Vagina (tissue), 2 donors: ENCODE measurements at regions not wholly inside any gene's neighbourhood (a gene's known extent, or its start where the extent isn't known, plus 50 kb on each side); places are given as distances from the start of the nearest gene placed in this dataset.

Source experiments
- DNase-seq, 2 donors: peaks; one replicate each; pipeline ENCODE4 v3.0.0-alpha.2; 2017; ENCODE audit errors: extremely low spot score in 2 of 2
- H3K27ac ChIP-seq: fragments of 200-600 bp; sonication (generic); one replicate; pipeline ENCODE4 v1.5.1; 2019
- H3K27me3 ChIP-seq: fragments of 200-600 bp; sonication (generic); one replicate; pipeline ENCODE4 v1.5.1; 2019
- H3K36me3 ChIP-seq, 2 donors: fragments of 200-600 bp; sonication (generic); one replicate each; pipeline ENCODE4 v1.5.1; 2017 to 2019
- H3K4me1 ChIP-seq: fragments of 200-600 bp; sonication (generic); one replicate; pipeline ENCODE4 v1.5.1; 2019
- H3K4me3 ChIP-seq, 2 donors: fragments of 200-600 bp; sonication (generic); 1 replicate in 1 of 2; 2 replicates in 1 of 2; pipeline ENCODE4 v1.5.1; 2016 to 2019
- H3K9me3 ChIP-seq: fragments of 200-600 bp; sonication (generic); one replicate; pipeline ENCODE4 v1.5.1; 2019
- CTCF ChIP-seq, 3 experiments: fragments of 450-650 bp in 2 of 3; fragments of 200-600 bp in 1 of 3; sonication (generic) in 1 of 3; IDR thresholded peaks; one replicate each; pipeline ENCODE4 v1.5.1; 2017 to 2019; ENCODE audit warnings: antibody characterized with exemption in 3 of 3, mild to moderate bottlenecking in 2 of 3, moderate library complexity in 2 of 3
- POLR2A ChIP-seq, 2 donors: fragments of 450-650 bp; IDR thresholded peaks; one replicate each; pipeline ENCODE4 v1.6.1; 2017; ENCODE audit warnings: antibody characterized with exemption in 2 of 2, mild to moderate bottlenecking in 2 of 2, moderate library complexity in 2 of 2
- POLR2AphosphoS5 ChIP-seq, 2 donors: sonication (generic); formaldehyde crosslinking; IDR thresholded peaks; one replicate each; pipeline ENCODE4 v1.9.0; 2017; ENCODE audit warnings: antibody characterized with exemption in 2 of 2, mild to moderate bottlenecking in 2 of 2, low read depth in 1 of 2; ENCODE audit not compliant: insufficient read depth in 1 of 2
- intact Hi-C: fragments of 100-400 bp; cut with DNase I; formaldehyde crosslinking; loops from one replicate; pipeline ENCODE4 v1.15.1; 2023

GRCh38 chr12:58217130-58217529 lies 275.8 kb downstream of the ATP23 start:
- H3K27ac ChIP-seq: no peak overlapping the region
- no peaks in the 10 kb centered on the region for H3K27me3 ChIP-seq
- H3K36me3 ChIP-seq: no peaks in the 10 kb centered on the region
- intact Hi-C loops: no loop called here
- H3K9me3 ChIP-seq: no peaks in the 10 kb centered on the region
- H3K4me3 ChIP-seq: no peak overlapping the region
- DNase-seq: no peak
- H3K4me1 ChIP-seq: no peaks in the 10 kb centered on the region
- TF ChIP-seq POLR2A (IDR thresholded peaks at IDR 0.05) (no peak), POLR2AphosphoS5 (IDR thresholded peaks at IDR 0.05; ENCODE audit: insufficient read depth in 1 of 2, low read depth in 1 of 2) (no peak), CTCF (IDR thresholded peaks at IDR 0.05) (no peak)

GRCh38 chr12:58224536-58225105 lies 283.3 kb downstream of the ATP23 start:
- no peak overlapping the region for H3K4me3 ChIP-seq
- no peak for TF ChIP-seq POLR2A (IDR thresholded peaks at IDR 0.05)
- no peak for TF ChIP-seq CTCF (IDR thresholded peaks at IDR 0.05)
- TF ChIP-seq POLR2AphosphoS5 (IDR thresholded peaks at IDR 0.05; ENCODE audit: insufficient read depth in 1 of 2, low read depth in 1 of 2): no peak
- no peaks in the 10 kb centered on the region for H3K27me3 ChIP-seq
- no peaks in the 10 kb centered on the region for H3K36me3 ChIP-seq
- DNase-seq: no peak
- intact Hi-C loops: no loop called here
- no peaks in the 10 kb centered on the region for H3K4me1 ChIP-seq
- H3K27ac ChIP-seq: no peak overlapping the region
- H3K9me3 ChIP-seq: no peaks in the 10 kb centered on the region

- no peak for DNase-seq
- H3K36me3 ChIP-seq: no peaks in the 10 kb centered on the region
- intact Hi-C loops: no loop called here
- no peaks in the 10 kb centered on the region for H3K27me3 ChIP-seq
- TF ChIP-seq POLR2AphosphoS5 (IDR thresholded peaks at IDR 0.05; ENCODE audit: insufficient read depth in 1 of 2, low read depth in 1 of 2): no peak
- no peak for TF ChIP-seq CTCF (IDR thresholded peaks at IDR 0.05)
- TF ChIP-seq POLR2A (IDR thresholded peaks at IDR 0.05): no peak
- H3K4me1 ChIP-seq: no peaks in the 10 kb centered on the region
- H3K9me3 ChIP-seq: no peaks in the 10 kb centered on the region
- H3K27ac ChIP-seq: no peak overlapping the region
- no peak overlapping the region for H3K4me3 ChIP-seq
Measured at GRCh38 chr12:58225203-58225877, 284.0 kb downstream of the ATP23 start.

- Histone ChIP-seq H3K4me1 (no peaks in the 10 kb centered on the region), H3K27ac (no peak overlapping the region), H3K36me3 (no peaks in the 10 kb centered on the region), H3K27me3 (no peaks in the 10 kb centered on the region), H3K4me3 (no peak overlapping the region), H3K9me3 (no peaks in the 10 kb centered on the region)
- TF ChIP-seq POLR2AphosphoS5 (IDR thresholded peaks at IDR 0.05; ENCODE audit: insufficient read depth in 1 of 2, low read depth in 1 of 2): no peak
- TF ChIP-seq CTCF (IDR thresholded peaks at IDR 0.05): no peak
- TF ChIP-seq POLR2A (IDR thresholded peaks at IDR 0.05): no peak
- intact Hi-C loops: no loop called here
- no peak for DNase-seq
Measured at GRCh38 chr12:58233886-58234285, 292.5 kb downstream of the ATP23 start.

GRCh38 chr12:58238411-58238810 lies 297.0 kb downstream of the ATP23 start:
- Histone ChIP-seq H3K27ac (no peak overlapping the region), H3K27me3 (no peaks in the 10 kb centered on the region), H3K4me3 (no peak overlapping the region), H3K9me3 (no peaks in the 10 kb centered on the region), H3K36me3 (no peaks in the 10 kb centered on the region), H3K4me1 (no peaks in the 10 kb centered on the region)
- TF ChIP-seq CTCF (IDR thresholded peaks at IDR 0.05) (no peak), POLR2AphosphoS5 (IDR thresholded peaks at IDR 0.05; ENCODE audit: insufficient read depth in 1 of 2, low read depth in 1 of 2) (no peak), POLR2A (IDR thresholded peaks at IDR 0.05) (no peak)
- intact Hi-C loops: no loop called here
- no peak for DNase-seq
